ENCODE measurements at regions not wholly inside any gene's neighbourhood (a gene's known extent, or its start where the extent isn't known, plus 50 kb on each side); places are given as distances from the start of the nearest gene placed in this dataset.
"Not testable (repeated sequence)": the region's sequence is repeated elsewhere in the genome, so short reads cannot be mapped to it uniquely, and the experiment has no call there.

DNA sequence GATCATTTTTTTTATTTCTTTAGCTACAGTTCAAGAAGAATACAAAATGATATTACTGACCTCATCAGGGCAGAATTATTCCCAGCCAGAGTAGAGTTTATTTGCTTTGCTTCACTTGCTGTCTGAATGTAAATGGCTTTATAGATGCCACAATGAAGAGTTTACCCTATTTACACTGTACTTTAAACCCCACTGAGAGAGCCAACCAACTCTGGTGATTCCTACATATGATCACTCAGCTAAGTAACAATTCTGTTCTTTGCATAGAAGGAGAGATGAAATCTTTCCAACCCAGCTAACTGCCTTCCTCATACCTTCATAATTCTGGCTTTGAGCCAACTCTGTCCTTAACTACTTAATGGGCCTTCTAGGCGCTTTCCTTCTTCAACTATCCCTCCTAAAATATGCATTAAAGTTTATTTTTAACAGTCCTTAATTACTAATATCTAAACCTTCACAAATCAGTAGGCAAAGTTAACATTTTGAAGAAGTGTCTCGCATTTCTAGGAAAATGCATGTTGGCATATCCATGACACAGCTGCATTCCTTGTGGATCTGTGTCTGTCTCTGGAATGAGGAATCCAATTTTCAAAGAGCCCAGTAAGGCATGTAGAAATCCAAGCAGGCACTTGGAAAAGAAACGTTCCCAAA is 284.8 kb upstream of the GRAMD2B start:
- TF ChIP-seq, protein P1, sequence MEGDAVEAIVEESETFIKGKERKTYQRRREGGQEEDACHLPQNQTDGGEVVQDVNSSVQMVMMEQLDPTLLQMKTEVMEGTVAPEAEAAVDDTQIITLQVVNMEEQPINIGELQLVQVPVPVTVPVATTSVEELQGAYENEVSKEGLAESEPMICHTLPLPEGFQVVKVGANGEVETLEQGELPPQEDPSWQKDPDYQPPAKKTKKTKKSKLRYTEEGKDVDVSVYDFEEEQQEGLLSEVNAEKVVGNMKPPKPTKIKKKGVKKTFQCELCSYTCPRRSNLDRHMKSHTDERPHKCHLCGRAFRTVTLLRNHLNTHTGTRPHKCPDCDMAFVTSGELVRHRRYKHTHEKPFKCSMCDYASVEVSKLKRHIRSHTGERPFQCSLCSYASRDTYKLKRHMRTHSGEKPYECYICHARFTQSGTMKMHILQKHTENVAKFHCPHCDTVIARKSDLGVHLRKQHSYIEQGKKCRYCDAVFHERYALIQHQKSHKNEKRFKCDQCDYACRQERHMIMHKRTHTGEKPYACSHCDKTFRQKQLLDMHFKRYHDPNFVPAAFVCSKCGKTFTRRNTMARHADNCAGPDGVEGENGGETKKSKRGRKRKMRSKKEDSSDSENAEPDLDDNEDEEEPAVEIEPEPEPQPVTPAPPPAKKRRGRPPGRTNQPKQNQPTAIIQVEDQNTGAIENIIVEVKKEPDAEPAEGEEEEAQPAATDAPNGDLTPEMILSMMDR (IDR thresholded peaks at IDR 0.05; ENCODE audit: low read depth, low read length, missing control alignments): no peak
- in situ Hi-C loops (cut with HindIII; ENCODE audit: low sequenced_read_pairs): no loop called here
- DNase-seq (ENCODE audit: low read depth): no peak
- H3K4me3 ChIP-seq (ENCODE audit: low read depth, low read length): no peak overlapping the region

DNA sequence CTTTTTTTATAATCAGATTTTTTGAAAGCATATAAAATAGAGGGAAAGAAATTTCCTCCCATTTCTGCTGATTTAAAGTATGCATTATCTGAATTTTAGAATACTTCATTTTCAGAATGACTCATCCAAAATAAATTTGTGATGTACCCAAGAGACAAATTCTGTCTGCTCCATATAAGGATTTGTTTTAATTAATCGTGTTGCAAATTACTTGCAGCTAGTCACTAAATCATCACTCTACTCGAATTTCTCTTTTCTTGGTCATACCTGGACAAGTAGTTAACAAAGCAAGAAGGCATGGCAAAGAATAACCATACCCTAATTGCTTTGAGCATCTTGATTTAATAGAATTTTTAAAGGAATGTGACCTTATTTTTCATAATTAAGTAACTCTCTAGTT is 284.1 kb upstream of the GRAMD2B start:
- in situ Hi-C loops (cut with HindIII; ENCODE audit: low sequenced_read_pairs): no loop called here
- no peak for DNase-seq (ENCODE audit: low read depth)
- TF ChIP-seq, protein P1 (IDR thresholded peaks at IDR 0.05; ENCODE audit: low read depth, low read length, missing control alignments): no peak
- H3K4me3 ChIP-seq (ENCODE audit: low read depth, low read length): no peak overlapping the region

DNA sequence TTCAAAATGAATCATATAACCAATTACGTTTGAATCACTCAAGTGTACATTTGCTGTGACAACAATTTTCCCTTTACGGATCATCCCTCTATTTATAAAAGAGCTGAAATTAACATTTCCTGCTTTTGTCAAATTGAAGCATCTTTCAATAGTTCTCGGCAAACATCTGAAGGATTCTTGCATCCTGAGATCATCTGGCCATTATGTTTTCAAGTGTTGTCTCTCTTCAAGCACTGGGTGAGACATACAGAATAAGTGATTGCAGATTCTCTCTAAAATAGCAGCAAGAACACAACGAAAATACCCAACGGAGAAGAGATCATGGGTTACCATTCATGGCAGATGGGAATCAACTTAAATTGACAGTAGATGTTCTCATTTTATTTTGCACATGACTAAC is 283.4 kb upstream of the GRAMD2B start:
- in situ Hi-C loops (cut with HindIII; ENCODE audit: low sequenced_read_pairs): no loop called here
- H3K4me3 ChIP-seq (ENCODE audit: low read depth, low read length): no peak overlapping the region
- TF ChIP-seq, protein P1 (IDR thresholded peaks at IDR 0.05; ENCODE audit: low read depth, low read length, missing control alignments): no peak
- no peak for DNase-seq (ENCODE audit: low read depth)

DNA sequence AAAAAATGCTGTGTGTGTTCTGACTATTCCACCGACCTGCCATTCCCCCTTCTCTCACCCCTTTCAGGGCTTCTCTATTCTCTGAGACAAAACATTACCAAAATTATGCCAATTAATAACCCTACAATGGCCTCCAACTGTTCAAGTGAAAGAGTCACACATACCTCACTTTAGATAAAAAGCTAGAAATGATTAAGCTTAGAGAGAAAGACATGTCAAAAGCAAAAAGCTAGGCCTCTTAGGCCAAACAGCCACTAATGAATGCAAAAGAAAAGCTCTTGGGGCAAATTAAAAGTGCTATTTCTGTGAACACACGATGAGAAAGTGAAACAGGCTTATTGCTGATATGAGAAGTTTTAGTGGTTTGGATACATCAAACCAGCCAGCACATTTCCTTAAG is 279.6 kb upstream of the GRAMD2B start:
- TF ChIP-seq, protein P1 (IDR thresholded peaks at IDR 0.05; ENCODE audit: low read depth, low read length, missing control alignments): no peak
- no peak for DNase-seq (ENCODE audit: low read depth)
- no peak overlapping the region for H3K4me3 ChIP-seq (ENCODE audit: low read depth, low read length)
- in situ Hi-C loops (cut with HindIII; ENCODE audit: low sequenced_read_pairs): no loop called here

DNA sequence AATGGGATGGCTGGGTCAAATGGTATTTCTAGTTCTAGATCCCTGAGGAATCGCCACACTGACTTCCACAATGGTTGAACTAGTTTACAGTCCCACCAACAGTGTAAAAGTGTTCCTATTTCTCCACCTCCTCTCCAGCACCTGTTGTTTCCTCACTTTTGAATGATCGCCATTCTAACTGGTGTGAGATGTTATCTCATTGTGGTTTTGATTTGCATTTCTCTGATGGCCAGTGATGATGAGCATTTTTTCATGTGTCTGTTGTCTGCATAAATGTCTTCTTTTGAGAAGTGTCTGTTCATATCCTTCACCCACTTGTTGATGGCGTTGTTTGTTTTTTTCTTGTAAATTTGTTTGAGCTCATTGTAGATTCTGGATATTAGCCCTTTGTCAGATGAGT is 272.9 kb upstream of the GRAMD2B start:
- in situ Hi-C loops (cut with HindIII; ENCODE audit: low sequenced_read_pairs); H3K4me3 ChIP-seq (ENCODE audit: low read depth, low read length); DNase-seq (ENCODE audit: low read depth): not testable (repeated sequence)

DNA sequence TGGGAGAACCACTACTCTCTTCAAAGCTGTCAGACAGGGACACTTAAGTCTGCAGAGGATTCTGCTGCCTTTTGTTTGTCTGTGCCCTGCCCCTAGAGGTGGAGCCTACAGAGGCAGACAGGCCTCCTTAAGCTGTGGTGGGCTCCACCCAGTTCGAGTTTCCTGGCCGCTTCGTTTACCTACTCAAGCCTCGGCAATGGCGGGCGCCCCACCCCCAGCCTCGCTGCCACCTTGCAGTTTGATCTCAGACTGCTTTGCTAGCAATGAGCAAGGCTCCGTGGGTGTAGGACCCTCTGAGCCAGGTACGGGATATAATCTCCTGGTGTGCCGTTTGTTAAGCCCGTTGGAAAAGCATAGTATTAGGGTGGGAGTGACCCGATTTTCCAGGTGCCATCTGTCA is 267.9 kb upstream of the GRAMD2B start:
- DNase-seq (ENCODE audit: low read depth); in situ Hi-C loops (cut with HindIII; ENCODE audit: low sequenced_read_pairs); H3K4me3 ChIP-seq (ENCODE audit: low read depth, low read length): not testable (repeated sequence)

DNA sequence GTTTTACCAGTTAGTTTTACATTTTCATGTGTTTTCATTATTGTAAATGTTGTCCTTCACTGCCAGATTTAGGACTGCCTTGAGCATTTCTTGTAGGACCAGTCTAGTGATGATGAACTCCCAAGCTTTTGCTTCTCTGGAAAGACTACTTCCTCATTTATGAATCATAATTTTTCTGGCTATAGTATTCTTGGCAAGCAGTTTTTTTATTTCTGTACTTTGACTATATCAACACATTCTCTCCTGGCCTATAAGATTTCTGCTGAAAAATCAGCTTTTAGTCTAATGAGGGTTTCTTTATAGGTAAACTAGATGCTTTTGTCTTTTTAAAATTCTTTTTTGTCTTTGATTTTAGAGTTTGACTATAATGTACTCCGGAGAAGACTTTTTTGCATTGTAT is 256.8 kb upstream of the GRAMD2B start:
- no peak for DNase-seq (ENCODE audit: low read depth)
- TF ChIP-seq, protein P1 (IDR thresholded peaks at IDR 0.05; ENCODE audit: low read depth, low read length, missing control alignments): no peak
- no peak overlapping the region for H3K4me3 ChIP-seq (ENCODE audit: low read depth, low read length)
- in situ Hi-C loops (cut with HindIII; ENCODE audit: low sequenced_read_pairs): no loop called here

DNA sequence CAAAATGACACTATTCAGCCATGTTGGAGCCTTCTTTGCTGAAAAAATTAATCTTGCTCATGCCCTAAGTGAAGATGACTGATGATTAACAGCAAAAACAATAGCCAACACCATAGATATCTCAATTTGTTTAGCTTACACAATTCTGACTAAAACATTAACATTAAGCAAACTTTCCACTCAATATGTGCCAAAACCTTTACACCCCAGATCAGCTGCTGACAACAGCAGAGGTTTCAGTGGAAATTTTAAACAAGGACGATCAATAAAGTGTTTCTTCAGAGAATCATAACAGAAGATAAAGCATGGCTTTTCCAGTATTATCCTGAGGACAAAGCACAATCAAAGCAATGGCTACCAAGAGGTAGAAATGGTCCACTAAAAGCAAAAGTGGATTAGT is 254.4 kb upstream of the GRAMD2B start:
- no peak overlapping the region for H3K4me3 ChIP-seq (ENCODE audit: low read depth, low read length)
- no peak for DNase-seq (ENCODE audit: low read depth)
- TF ChIP-seq, protein P1 (IDR thresholded peaks at IDR 0.05; ENCODE audit: low read depth, low read length, missing control alignments): no peak
- in situ Hi-C loops (cut with HindIII; ENCODE audit: low sequenced_read_pairs): no loop called here
